Fibroblast of lung (primary cell): ENCODE measurements at regions not wholly inside any gene's neighbourhood (a gene's known extent, or its start where the extent isn't known, plus 50 kb on each side); places are given as distances from the start of the nearest gene placed in this dataset.

ENCODE experiments used
- EZH2 ChIP-seq: IDR thresholded peaks from 2 replicates; pipeline ENCODE4 v1.5.1; 2012; ENCODE audit warnings: low read length, control low read depth, mild to moderate bottlenecking; ENCODE audit errors: missing control alignments
- TF ChIP-seq, protein P1 (sequence below), 2 donors: IDR thresholded peaks in 1 of 2; conservative IDR thresholded peaks in 1 of 2; 1 replicate in 1 of 2; 2 replicates in 1 of 2; pipeline ENCODE4 v1.5.1; 2011 to 2012; ENCODE audit warnings: low read length in 2 of 2, control low read depth in 1 of 2, inconsistent platforms in 1 of 2, low read depth in 1 of 2, mild to moderate bottlenecking in 1 of 2

- TF ChIP-seq, protein P1, sequence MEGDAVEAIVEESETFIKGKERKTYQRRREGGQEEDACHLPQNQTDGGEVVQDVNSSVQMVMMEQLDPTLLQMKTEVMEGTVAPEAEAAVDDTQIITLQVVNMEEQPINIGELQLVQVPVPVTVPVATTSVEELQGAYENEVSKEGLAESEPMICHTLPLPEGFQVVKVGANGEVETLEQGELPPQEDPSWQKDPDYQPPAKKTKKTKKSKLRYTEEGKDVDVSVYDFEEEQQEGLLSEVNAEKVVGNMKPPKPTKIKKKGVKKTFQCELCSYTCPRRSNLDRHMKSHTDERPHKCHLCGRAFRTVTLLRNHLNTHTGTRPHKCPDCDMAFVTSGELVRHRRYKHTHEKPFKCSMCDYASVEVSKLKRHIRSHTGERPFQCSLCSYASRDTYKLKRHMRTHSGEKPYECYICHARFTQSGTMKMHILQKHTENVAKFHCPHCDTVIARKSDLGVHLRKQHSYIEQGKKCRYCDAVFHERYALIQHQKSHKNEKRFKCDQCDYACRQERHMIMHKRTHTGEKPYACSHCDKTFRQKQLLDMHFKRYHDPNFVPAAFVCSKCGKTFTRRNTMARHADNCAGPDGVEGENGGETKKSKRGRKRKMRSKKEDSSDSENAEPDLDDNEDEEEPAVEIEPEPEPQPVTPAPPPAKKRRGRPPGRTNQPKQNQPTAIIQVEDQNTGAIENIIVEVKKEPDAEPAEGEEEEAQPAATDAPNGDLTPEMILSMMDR (conservative IDR thresholded peaks at IDR 0.05 in 1 of 2, IDR thresholded peaks at IDR 0.05 in 1 of 2; ENCODE audit: low read depth in 1 of 2, low read length in 2 of 2), result no peak
- no peak for TF ChIP-seq EZH2
These were observed 486.4 kb downstream of the HINT1 start for GRCh38 chr5:130678637-130679036.
